Anterior cingulate cortex (tissue), 58 donors: ENCODE measurements at regions not wholly inside any gene's neighbourhood (a gene's known extent, or its start where the extent isn't known, plus 50 kb on each side); places are given as distances from the start of the nearest gene placed in this dataset.
"Not testable (repeated sequence)": the region's sequence is repeated elsewhere in the genome, so short reads cannot be mapped to it uniquely, and the experiment has no call there.

Experiments used
- DNase-seq, 58 donors: peaks; one replicate each; lab custom pipeline; 2025; lab: John Stamatoyannopoulos, UW

GRCh38 chr9:103068753-103069152 is 73.6 kb downstream of the CYLC2 start:
- no peak for DNase-seq

- no peak for DNase-seq
Observed at GRCh38 chr9:103078581-103078980, 83.4 kb downstream of the CYLC2 start.

- no peak for DNase-seq
Observed at GRCh38 chr9:103082494-103082893, 87.4 kb downstream of the CYLC2 start.

- no peak for DNase-seq
Observed at GRCh38 chr9:103089357-103089756, 94.2 kb downstream of the CYLC2 start.

GRCh38 chr9:103104101-103104500 is 109.0 kb downstream of the CYLC2 start:
- no peak for DNase-seq

GRCh38 chr9:103116246-103116645 is 121.1 kb downstream of the CYLC2 start:
- no peak for DNase-seq

GRCh38 chr9:103126494-103126893 is 131.4 kb downstream of the CYLC2 start:
- no peak for DNase-seq

- no peak for DNase-seq
Observed at GRCh38 chr9:103139891-103140290, 144.8 kb downstream of the CYLC2 start.

- DNase-seq = no peak
Observed at GRCh38 chr9:103152473-103152872, 157.3 kb downstream of the CYLC2 start.

- no peak for DNase-seq
Observed at GRCh38 chr9:103167530-103167929, 172.4 kb downstream of the CYLC2 start.

- DNase-seq = no peak
Observed at GRCh38 chr9:103168254-103168653, 173.1 kb downstream of the CYLC2 start.

- no peak for DNase-seq
Observed at GRCh38 chr9:103169798-103170197, 174.7 kb downstream of the CYLC2 start.

- peak in 1 of 58 donors; percentile 3 for DNase-seq
Observed at GRCh38 chr9:103183701-103184171, 188.6 kb downstream of the CYLC2 start.

GRCh38 chr9:103186959-103187358 is 191.8 kb downstream of the CYLC2 start:
- no peak for DNase-seq

- DNase-seq = no peak
Observed at GRCh38 chr9:103188781-103189350, 193.7 kb downstream of the CYLC2 start.

- no peak for DNase-seq
Observed at GRCh38 chr9:103193992-103194391, 198.9 kb downstream of the CYLC2 start.

GRCh38 chr9:103203172-103203571 is 208.0 kb downstream of the CYLC2 start:
- DNase-seq = no peak

- not testable (repeated sequence) for DNase-seq
Observed at GRCh38 chr9:103205881-103206585, 210.9 kb downstream of the CYLC2 start.

GRCh38 chr9:103210607-103211006 is 215.5 kb downstream of the CYLC2 start:
- DNase-seq = no peak

- DNase-seq = no peak
Observed at GRCh38 chr9:103215197-103215596, 220.1 kb downstream of the CYLC2 start.

- DNase-seq = no peak
Observed at GRCh38 chr9:103225702-103226646, 230.8 kb downstream of the CYLC2 start.
